WTC11 (cell line): ENCODE measurements at regions not wholly inside any gene's neighbourhood (a gene's known extent, or its start where the extent isn't known, plus 50 kb on each side); places are given as distances from the start of the nearest gene placed in this dataset.

Experiments used
- ATAC-seq: fragments of 200-7000 bp; cut with Tn5 transposase; 2 replicates; pipeline ENCODE4 v1.10.0; 2021; ENCODE audit warnings: mild to moderate bottlenecking, moderate library complexity
- CTCF ChIA-PET: fragments of 300-600 bp; sonication (Branson Sonifier 250); formaldehyde crosslinking; loops from one replicate; lab custom pipeline; 2021; ENCODE audit warnings: antibody characterized with exemption; lab: Charles Lee
- POLR2A ChIA-PET: fragments of 350-600 bp; sonication (Branson Sonifier 250); formaldehyde crosslinking; loops from one replicate; lab custom pipeline; 2021; ENCODE audit warnings: antibody characterized with exemption; lab: Charles Lee
- DNase-seq: peaks from one replicate; pipeline ENCODE4 v3.0.0; 2021; ENCODE audit warnings: low spot score
- H3K27ac Mint-ChIP-seq: 2 replicates; pipeline ENCODE4 v1.8.0; 2021; ENCODE audit warnings: mixed read lengths
- H3K27me3 Mint-ChIP-seq: 2 replicates; pipeline ENCODE4 v1.8.0; 2021; ENCODE audit warnings: low read depth, mild to moderate bottlenecking, moderate library complexity, mixed read lengths
- H3K36me3 Mint-ChIP-seq: 2 replicates; pipeline ENCODE4 v1.8.0; 2021; ENCODE audit warnings: mixed read lengths
- H3K4me1 Mint-ChIP-seq: 2 replicates; pipeline ENCODE4 v1.8.0; 2022; ENCODE audit warnings: mixed read lengths
- H3K4me3 Mint-ChIP-seq: 2 replicates; pipeline ENCODE4 v1.8.0; 2021; ENCODE audit warnings: mild to moderate bottlenecking, moderate library complexity, mixed read lengths
- H3K9me3 Mint-ChIP-seq: 2 replicates; pipeline ENCODE4 v1.8.0; 2021; ENCODE audit warnings: mixed read lengths
- CREM ChIP-seq: sonication (generic); formaldehyde crosslinking; IDR thresholded peaks from 2 replicates; pipeline ENCODE4 v1.8.1; 2022; ENCODE audit warnings: mild to moderate bottlenecking, missing genetic modification reagents, moderate library complexity
- EMX1 ChIP-seq: fragments of 250-450 bp; sonication (Bioruptor Pico); IDR thresholded peaks from 2 replicates; pipeline ENCODE4 v1.8.0; 2021; ENCODE audit warnings: mild to moderate bottlenecking
- ESRRA ChIP-seq: sonication (generic); formaldehyde crosslinking; IDR thresholded peaks from 2 replicates; pipeline ENCODE4 v1.8.1; 2022; ENCODE audit warnings: mild to moderate bottlenecking, missing genetic modification reagents, borderline replicate concordance
- FOXP1 ChIP-seq: sonication (generic); formaldehyde crosslinking; IDR thresholded peaks from 2 replicates; pipeline ENCODE4 v1.8.0; 2022; ENCODE audit warnings: missing genetic modification reagents, mild to moderate bottlenecking, moderate library complexity, borderline replicate concordance
- GRHL2 ChIP-seq: fragments of 250-450 bp; sonication (Bioruptor Pico); IDR thresholded peaks from 2 replicates; pipeline ENCODE4 v1.8.0; 2022; ENCODE audit warnings: mild to moderate bottlenecking, moderate library complexity; ENCODE audit not compliant: insufficient replicate concordance, severe bottlenecking
- NFYB ChIP-seq: sonication (generic); formaldehyde crosslinking; conservative IDR thresholded peaks from 2 replicates; pipeline ENCODE4 v1.8.0; 2022; ENCODE audit warnings: low read depth, missing genetic modification reagents
- NR1H2 ChIP-seq: sonication (generic); formaldehyde crosslinking; IDR thresholded peaks from 2 replicates; pipeline ENCODE4 v1.9.0; 2021; ENCODE audit warnings: mild to moderate bottlenecking, moderate library complexity, missing genetic modification reagents
- NR3C1 ChIP-seq: sonication (generic); formaldehyde crosslinking; conservative IDR thresholded peaks from 2 replicates; pipeline ENCODE4 v1.8.1; 2023; ENCODE audit warnings: low read depth, mild to moderate bottlenecking, missing genetic modification reagents
- SMAD3 ChIP-seq: sonication (generic); formaldehyde crosslinking; IDR thresholded peaks from 2 replicates; pipeline ENCODE4 v1.8.0; 2022; ENCODE audit warnings: missing genetic modification reagents, mild to moderate bottlenecking, borderline replicate concordance
- ZNF121 ChIP-seq: sonication (generic); formaldehyde crosslinking; IDR thresholded peaks from 2 replicates; pipeline ENCODE4 v1.8.0; 2023; ENCODE audit warnings: missing genetic modification reagents
- ZNF263 ChIP-seq: sonication (generic); formaldehyde crosslinking; IDR thresholded peaks from 2 replicates; pipeline ENCODE4 v1.8.1; 2022; ENCODE audit warnings: low read depth, mild to moderate bottlenecking, moderate library complexity, missing genetic modification reagents
- ZNF416 ChIP-seq: fragments of 250-450 bp; sonication (Bioruptor Pico); IDR thresholded peaks from 2 replicates; pipeline ENCODE4 v1.9.0; 2021; ENCODE audit warnings: mild to moderate bottlenecking, inconsistent platforms
- TF ChIP-seq, protein P1 (sequence below): sonication (generic); formaldehyde crosslinking; IDR thresholded peaks from 2 replicates; pipeline ENCODE4 v1.8.1; 2023; ENCODE audit warnings: mild to moderate bottlenecking, missing genetic modification reagents, moderate library complexity
- TF ChIP-seq, protein P2 (sequence below): sonication (generic); formaldehyde crosslinking; IDR thresholded peaks from 2 replicates; pipeline ENCODE4 v1.8.0; 2023; ENCODE audit warnings: mild to moderate bottlenecking, missing genetic modification reagents
- TF ChIP-seq, protein P3 (sequence below): fragments of 250-450 bp; sonication (Bioruptor Pico); conservative IDR thresholded peaks from 2 replicates; pipeline ENCODE4 v1.9.0; 2021; ENCODE audit warnings: mild to moderate bottlenecking
- TF ChIP-seq, protein P4 (sequence below): sonication (generic); formaldehyde crosslinking; IDR thresholded peaks from 2 replicates; pipeline ENCODE4 v1.8.0; 2022; ENCODE audit warnings: missing genetic modification reagents
- TF ChIP-seq, protein P5 (sequence below): fragments of 250-450 bp; sonication (Bioruptor Pico); IDR thresholded peaks from 2 replicates; pipeline ENCODE4 v1.8.0; 2021; ENCODE audit warnings: mild to moderate bottlenecking
- TF ChIP-seq, protein P6 (sequence below): fragments of 200-600 bp; IDR thresholded peaks from 2 replicates; pipeline ENCODE4 v1.8.0; 2022; ENCODE audit warnings: antibody characterized with exemption

DNA sequence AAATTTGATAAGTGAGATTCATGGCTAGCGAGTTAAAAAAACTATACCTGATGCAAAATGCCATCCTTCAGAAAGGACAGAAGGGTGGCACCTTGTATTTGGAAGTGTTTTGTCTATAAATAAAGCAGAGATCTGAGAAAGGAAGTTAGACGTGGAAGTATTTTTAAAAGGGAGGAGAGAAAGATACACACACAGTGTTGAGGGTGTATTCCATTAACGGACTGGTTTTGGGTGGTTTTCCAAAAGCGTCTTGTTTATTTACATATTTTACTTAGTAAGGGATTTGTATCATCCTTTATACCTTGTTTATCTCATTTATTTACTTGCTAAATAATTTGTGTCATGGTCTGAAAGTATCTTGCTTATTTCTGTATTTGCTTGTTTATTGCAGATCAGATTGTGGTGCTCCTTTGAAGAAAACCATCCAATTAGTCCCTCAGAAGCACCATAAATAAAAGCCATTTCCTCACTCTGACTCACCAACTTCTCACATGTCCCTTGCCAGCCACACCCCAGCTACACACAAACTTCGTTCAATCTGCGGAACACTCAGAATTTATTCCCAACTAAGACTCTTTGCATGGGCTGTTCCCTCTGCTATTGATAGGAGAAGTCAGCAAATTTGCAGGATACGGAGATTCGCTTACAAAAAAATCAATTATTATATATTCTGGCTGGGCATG lies 90.8 kb downstream of the FAM124B start:
- DNase-seq (no peak), ATAC-seq (no peak)
- H3K9me3 Mint-ChIP-seq: peaks cover 4% of the 10 kb centered on the region; the same call in 1 of the 2 replicates
- CTCF ChIA-PET: no interaction called here
- H3K27ac Mint-ChIP-seq: no peak overlapping the region
- TF ChIP-seq, protein P1, sequence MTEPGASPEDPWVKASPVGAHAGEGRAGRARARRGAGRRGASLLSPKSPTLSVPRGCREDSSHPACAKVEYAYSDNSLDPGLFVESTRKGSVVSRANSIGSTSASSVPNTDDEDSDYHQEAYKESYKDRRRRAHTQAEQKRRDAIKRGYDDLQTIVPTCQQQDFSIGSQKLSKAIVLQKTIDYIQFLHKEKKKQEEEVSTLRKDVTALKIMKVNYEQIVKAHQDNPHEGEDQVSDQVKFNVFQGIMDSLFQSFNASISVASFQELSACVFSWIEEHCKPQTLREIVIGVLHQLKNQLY (CRISPR knock-in tag): no peak
- TF ChIP-seq ESRRA (CRISPR knock-in tag) (no peak), CREM (CRISPR knock-in tag) (no peak), ZNF121 (CRISPR knock-in tag) (no peak), GRHL2 (CRISPR knock-in tag) (no peak), NFYB (CRISPR knock-in tag) (no peak), ZNF263 (CRISPR knock-in tag) (no peak), FOXP1 (CRISPR knock-in tag) (no peak), NR3C1 (no peak), ZNF416 (CRISPR knock-in tag) (no peak), SMAD3 (CRISPR knock-in tag) (no peak), NR1H2 (no peak), EMX1 (no peak)
- TF ChIP-seq, protein P2, sequence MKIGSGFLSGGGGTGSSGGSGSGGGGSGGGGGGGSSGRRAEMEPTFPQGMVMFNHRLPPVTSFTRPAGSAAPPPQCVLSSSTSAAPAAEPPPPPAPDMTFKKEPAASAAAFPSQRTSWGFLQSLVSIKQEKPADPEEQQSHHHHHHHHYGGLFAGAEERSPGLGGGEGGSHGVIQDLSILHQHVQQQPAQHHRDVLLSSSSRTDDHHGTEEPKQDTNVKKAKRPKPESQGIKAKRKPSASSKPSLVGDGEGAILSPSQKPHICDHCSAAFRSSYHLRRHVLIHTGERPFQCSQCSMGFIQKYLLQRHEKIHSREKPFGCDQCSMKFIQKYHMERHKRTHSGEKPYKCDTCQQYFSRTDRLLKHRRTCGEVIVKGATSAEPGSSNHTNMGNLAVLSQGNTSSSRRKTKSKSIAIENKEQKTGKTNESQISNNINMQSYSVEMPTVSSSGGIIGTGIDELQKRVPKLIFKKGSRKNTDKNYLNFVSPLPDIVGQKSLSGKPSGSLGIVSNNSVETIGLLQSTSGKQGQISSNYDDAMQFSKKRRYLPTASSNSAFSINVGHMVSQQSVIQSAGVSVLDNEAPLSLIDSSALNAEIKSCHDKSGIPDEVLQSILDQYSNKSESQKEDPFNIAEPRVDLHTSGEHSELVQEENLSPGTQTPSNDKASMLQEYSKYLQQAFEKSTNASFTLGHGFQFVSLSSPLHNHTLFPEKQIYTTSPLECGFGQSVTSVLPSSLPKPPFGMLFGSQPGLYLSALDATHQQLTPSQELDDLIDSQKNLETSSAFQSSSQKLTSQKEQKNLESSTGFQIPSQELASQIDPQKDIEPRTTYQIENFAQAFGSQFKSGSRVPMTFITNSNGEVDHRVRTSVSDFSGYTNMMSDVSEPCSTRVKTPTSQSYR (CRISPR knock-in tag): no peak
- TF ChIP-seq, protein P3, sequence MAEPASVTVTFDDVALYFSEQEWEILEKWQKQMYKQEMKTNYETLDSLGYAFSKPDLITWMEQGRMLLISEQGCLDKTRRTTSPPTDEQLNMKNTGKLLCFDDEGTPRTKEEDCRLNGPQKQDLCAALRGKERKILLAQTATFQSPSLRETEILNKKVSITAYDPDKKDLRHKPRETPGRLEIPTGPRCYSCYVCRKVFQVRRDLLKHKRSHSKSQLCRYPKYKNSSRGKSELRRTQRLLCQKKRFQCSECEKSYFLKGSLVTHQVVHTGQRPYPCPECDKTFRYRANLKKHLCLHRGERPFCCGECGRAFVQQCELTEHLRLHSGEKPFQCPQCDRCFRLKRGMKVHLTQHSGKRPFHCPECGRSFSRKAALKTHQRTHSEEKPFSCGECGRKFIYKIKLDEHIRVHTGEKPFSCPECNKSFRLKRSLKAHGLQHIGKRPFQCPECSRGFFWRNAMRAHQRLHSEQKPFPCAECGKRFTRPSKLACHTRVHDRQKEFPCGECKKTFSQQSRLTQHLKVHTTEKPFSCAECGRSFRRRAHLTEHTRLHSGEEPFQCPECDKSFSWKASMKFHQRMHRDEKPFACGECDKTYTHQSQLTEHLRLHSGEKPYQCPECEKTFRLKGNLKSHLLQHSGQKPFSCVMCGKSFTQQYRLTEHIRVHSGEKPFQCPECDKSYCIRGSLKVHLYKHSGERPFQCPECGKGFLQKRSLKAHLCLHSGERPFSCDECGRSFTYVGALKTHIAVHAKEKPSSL (CRISPR knock-in tag): no peak
- TF ChIP-seq, protein P4, sequence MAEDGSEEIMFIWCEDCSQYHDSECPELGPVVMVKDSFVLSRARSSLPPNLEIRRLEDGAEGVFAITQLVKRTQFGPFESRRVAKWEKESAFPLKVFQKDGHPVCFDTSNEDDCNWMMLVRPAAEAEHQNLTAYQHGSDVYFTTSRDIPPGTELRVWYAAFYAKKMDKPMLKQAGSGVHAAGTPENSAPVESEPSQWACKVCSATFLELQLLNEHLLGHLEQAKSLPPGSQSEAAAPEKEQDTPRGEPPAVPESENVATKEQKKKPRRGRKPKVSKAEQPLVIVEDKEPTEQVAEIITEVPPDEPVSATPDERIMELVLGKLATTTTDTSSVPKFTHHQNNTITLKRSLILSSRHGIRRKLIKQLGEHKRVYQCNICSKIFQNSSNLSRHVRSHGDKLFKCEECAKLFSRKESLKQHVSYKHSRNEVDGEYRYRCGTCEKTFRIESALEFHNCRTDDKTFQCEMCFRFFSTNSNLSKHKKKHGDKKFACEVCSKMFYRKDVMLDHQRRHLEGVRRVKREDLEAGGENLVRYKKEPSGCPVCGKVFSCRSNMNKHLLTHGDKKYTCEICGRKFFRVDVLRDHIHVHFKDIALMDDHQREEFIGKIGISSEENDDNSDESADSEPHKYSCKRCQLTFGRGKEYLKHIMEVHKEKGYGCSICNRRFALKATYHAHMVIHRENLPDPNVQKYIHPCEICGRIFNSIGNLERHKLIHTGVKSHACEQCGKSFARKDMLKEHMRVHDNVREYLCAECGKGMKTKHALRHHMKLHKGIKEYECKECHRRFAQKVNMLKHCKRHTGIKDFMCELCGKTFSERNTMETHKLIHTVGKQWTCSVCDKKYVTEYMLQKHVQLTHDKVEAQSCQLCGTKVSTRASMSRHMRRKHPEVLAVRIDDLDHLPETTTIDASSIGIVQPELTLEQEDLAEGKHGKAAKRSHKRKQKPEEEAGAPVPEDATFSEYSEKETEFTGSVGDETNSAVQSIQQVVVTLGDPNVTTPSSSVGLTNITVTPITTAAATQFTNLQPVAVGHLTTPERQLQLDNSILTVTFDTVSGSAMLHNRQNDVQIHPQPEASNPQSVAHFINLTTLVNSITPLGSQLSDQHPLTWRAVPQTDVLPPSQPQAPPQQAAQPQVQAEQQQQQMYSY (CRISPR knock-in tag): no peak
- TF ChIP-seq, protein P5, sequence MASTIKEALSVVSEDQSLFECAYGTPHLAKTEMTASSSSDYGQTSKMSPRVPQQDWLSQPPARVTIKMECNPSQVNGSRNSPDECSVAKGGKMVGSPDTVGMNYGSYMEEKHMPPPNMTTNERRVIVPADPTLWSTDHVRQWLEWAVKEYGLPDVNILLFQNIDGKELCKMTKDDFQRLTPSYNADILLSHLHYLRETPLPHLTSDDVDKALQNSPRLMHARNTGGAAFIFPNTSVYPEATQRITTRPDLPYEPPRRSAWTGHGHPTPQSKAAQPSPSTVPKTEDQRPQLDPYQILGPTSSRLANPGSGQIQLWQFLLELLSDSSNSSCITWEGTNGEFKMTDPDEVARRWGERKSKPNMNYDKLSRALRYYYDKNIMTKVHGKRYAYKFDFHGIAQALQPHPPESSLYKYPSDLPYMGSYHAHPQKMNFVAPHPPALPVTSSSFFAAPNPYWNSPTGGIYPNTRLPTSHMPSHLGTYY (CRISPR knock-in tag): no peak
- TF ChIP-seq, protein P6, sequence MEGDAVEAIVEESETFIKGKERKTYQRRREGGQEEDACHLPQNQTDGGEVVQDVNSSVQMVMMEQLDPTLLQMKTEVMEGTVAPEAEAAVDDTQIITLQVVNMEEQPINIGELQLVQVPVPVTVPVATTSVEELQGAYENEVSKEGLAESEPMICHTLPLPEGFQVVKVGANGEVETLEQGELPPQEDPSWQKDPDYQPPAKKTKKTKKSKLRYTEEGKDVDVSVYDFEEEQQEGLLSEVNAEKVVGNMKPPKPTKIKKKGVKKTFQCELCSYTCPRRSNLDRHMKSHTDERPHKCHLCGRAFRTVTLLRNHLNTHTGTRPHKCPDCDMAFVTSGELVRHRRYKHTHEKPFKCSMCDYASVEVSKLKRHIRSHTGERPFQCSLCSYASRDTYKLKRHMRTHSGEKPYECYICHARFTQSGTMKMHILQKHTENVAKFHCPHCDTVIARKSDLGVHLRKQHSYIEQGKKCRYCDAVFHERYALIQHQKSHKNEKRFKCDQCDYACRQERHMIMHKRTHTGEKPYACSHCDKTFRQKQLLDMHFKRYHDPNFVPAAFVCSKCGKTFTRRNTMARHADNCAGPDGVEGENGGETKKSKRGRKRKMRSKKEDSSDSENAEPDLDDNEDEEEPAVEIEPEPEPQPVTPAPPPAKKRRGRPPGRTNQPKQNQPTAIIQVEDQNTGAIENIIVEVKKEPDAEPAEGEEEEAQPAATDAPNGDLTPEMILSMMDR: no peak
- POLR2A ChIA-PET: no interaction called here
- H3K4me1 Mint-ChIP-seq: peaks cover 44% of the 10 kb centered on the region
- no peak overlapping the region for H3K4me3 Mint-ChIP-seq
- no peaks in the 10 kb centered on the region for H3K36me3 Mint-ChIP-seq
- no peaks in the 10 kb centered on the region for H3K27me3 Mint-ChIP-seq
